A549 (cell line): ENCODE measurements at regions not wholly inside any gene's neighbourhood (a gene's known extent, or its start where the extent isn't known, plus 50 kb on each side); places are given as distances from the start of the nearest gene placed in this dataset.

ENCODE experiments used
- ATAC-seq, 2 experiments: fragments of 200-7000 bp in 1 of 2; fragments of >200 bp in 1 of 2; cut with Nextera tagmentation in 1 of 2; cut with Tn5 transposase in 1 of 2; 3 replicates each; pipeline versions ENCODE4 v1.8.0 to v1.9.1; 2018 to 2020; ENCODE audit warnings: mild to moderate bottlenecking in 1 of 2, moderate library complexity in 1 of 2
- CTCF ChIA-PET: fragments of 300-600 bp; sonication (Branson Sonifier 250); formaldehyde crosslinking; extraction: SDS; loops from one replicate; lab custom pipeline; 2021; ENCODE audit warnings: antibody characterized with exemption, inconsistent platforms; lab: Yijun Ruan, JAX
- POLR2A ChIA-PET: fragments of 350-600 bp; formaldehyde crosslinking; extraction: SDS; loops from one replicate; lab custom pipeline; 2021; ENCODE audit warnings: antibody characterized with exemption, inconsistent platforms; lab: Yijun Ruan, JAX
- DNase-seq, 2 experiments: peaks; one replicate each; pipeline versions ENCODE4 v3.0.0 to v3.0.0-alpha.2; 2011 to 2016; ENCODE audit warnings: low read depth in 1 of 2, low spot score in 1 of 2
- FAIRE-seq: peaks from 2 replicates; lab custom pipeline; 2011; peaks lifted over from hg19 to GRCh38; lab: Jason Lieb, UNC
- H3K27ac ChIP-seq, 2 experiments: fragments of >200 bp; sonication (Bioruptor Twin); formaldehyde crosslinking; 3 replicates each; pipeline ENCODE4 v1.5.1; 2016 to 2017
- H3K4me1 ChIP-seq: fragments of >200 bp; sonication (Bioruptor Twin); formaldehyde crosslinking; 3 replicates; pipeline ENCODE4 v1.6.1; 2016
- H3K4me2 ChIP-seq: fragments of >200 bp; sonication (Bioruptor Twin); formaldehyde crosslinking; 3 replicates; pipeline ENCODE4 v1.6.1; 2016
- H3K4me3 ChIP-seq: fragments of >200 bp; sonication (Bioruptor Twin); formaldehyde crosslinking; 3 replicates; pipeline ENCODE4 v1.5.1; 2016
- H3K9me3 ChIP-seq: fragments of >200 bp; sonication (Bioruptor Twin); formaldehyde crosslinking; 3 replicates; pipeline ENCODE4 v1.6.1; 2016
- CBX2 ChIP-seq: fragments of 200-600 bp; sonication (generic); IDR thresholded peaks from 2 replicates; pipeline ENCODE4 v1.6.1; 2016; ENCODE audit warnings: low read depth, mild to moderate bottlenecking, borderline replicate concordance
- CHD4 ChIP-seq: fragments of 200-600 bp; sonication (generic); IDR thresholded peaks from 2 replicates; pipeline ENCODE4 v1.6.1; 2016; ENCODE audit warnings: antibody characterized with exemption, mild to moderate bottlenecking, borderline replicate concordance
- EHMT2 ChIP-seq: fragments of 200-600 bp; sonication (generic); IDR thresholded peaks from 2 replicates; pipeline ENCODE4 v1.6.1; 2016; ENCODE audit warnings: antibody characterized with exemption, low read depth, mild to moderate bottlenecking, moderate library complexity
- EP300 ChIP-seq, 2 experiments: fragments of >200 bp; sonication (Bioruptor Twin); formaldehyde crosslinking; IDR thresholded peaks; 2 replicates in 1 of 2; 3 replicates in 1 of 2; pipeline ENCODE4 v1.6.1; 2016 to 2017
- ESRRA ChIP-seq: fragments of 150-350 bp; IDR thresholded peaks from 2 replicates; pipeline ENCODE4 v1.6.1; 2014; ENCODE audit warnings: mild to moderate bottlenecking, low read length, borderline replicate concordance
- FOSB ChIP-seq: fragments of 250-450 bp; sonication (Bioruptor Pico); IDR thresholded peaks from 2 replicates; pipeline ENCODE4 v1.5.0; 2020; ENCODE audit warnings: mild to moderate bottlenecking, moderate library complexity
- FOSL2 ChIP-seq, 2 experiments: fragments of 450-650 bp in 1 of 2; fragments of >200 bp in 1 of 2; sonication (Bioruptor Twin) in 1 of 2; formaldehyde crosslinking; IDR thresholded peaks; 2 replicates each; pipeline versions ENCODE4 v1.5.0 to v1.6.1; 2016 to 2020; ENCODE audit warnings: mild to moderate bottlenecking in 1 of 2, moderate library complexity in 1 of 2
- FOXS1 ChIP-seq: fragments of 250-450 bp; sonication (Bioruptor Pico); IDR thresholded peaks from 2 replicates; pipeline ENCODE4 v1.5.0; 2020; ENCODE audit warnings: mild to moderate bottlenecking, moderate library complexity
- GATA3 ChIP-seq: IDR thresholded peaks from 2 replicates; pipeline ENCODE4 v1.6.1; 2012; ENCODE audit warnings: borderline replicate concordance
- HEYL ChIP-seq: fragments of 250-450 bp; sonication (Bioruptor Pico); IDR thresholded peaks from 2 replicates; pipeline ENCODE4 v1.8.0; 2021; ENCODE audit warnings: mild to moderate bottlenecking, moderate library complexity
- HOXA7 ChIP-seq: fragments of 250-450 bp; sonication (Bioruptor Pico); IDR thresholded peaks from 2 replicates; pipeline ENCODE4 v1.5.0; 2020; ENCODE audit warnings: mild to moderate bottlenecking, moderate library complexity
- HOXB5 ChIP-seq: fragments of 250-450 bp; sonication (Bioruptor Pico); IDR thresholded peaks from 2 replicates; pipeline ENCODE4 v1.5.0; 2020; ENCODE audit warnings: mild to moderate bottlenecking, moderate library complexity
- JUN ChIP-seq, 2 experiments: fragments of >200 bp; sonication (Bioruptor Twin); formaldehyde crosslinking; IDR thresholded peaks; 2 replicates in 1 of 2; 3 replicates in 1 of 2; pipeline ENCODE4 v1.6.1; 2016 to 2017
- JUNB ChIP-seq: fragments of >200 bp; sonication (Bioruptor Twin); formaldehyde crosslinking; IDR thresholded peaks from 2 replicates; pipeline ENCODE4 v1.6.1; 2016
- KDM1A ChIP-seq: fragments of 200-600 bp; sonication (generic); IDR thresholded peaks from 2 replicates; pipeline ENCODE4 v1.6.1; 2016; ENCODE audit warnings: low read depth, mild to moderate bottlenecking
- KDM5A ChIP-seq: fragments of 200-600 bp; sonication (generic); IDR thresholded peaks from 2 replicates; pipeline ENCODE4 v1.6.1; 2016; ENCODE audit warnings: antibody characterized with exemption, mild to moderate bottlenecking
- MAZ ChIP-seq: fragments of 150-350 bp; IDR thresholded peaks from 2 replicates; pipeline ENCODE4 v1.6.1; 2014; ENCODE audit warnings: antibody characterized with exemption, low read depth, low read length, borderline replicate concordance
- POLR2A ChIP-seq: IDR thresholded peaks from 2 replicates; pipeline ENCODE4 v1.6.1; 2012; ENCODE audit warnings: mild to moderate bottlenecking, low read length
- POLR2AphosphoS2 ChIP-seq: conservative IDR thresholded peaks from 2 replicates; pipeline ENCODE4 v1.6.1; 2012; ENCODE audit warnings: low read length, improper control_type of control experiment, inconsistent platforms
- RAD21 ChIP-seq, 2 experiments: fragments of >200 bp in 1 of 2; sonication (Bioruptor Twin) in 1 of 2; formaldehyde crosslinking in 1 of 2; IDR thresholded peaks in 1 of 2; conservative IDR thresholded peaks in 1 of 2; 2 replicates in 1 of 2; 3 replicates in 1 of 2; pipeline ENCODE4 v1.6.1; 2012 to 2018; ENCODE audit warnings: inconsistent platforms in 1 of 2
- RARB ChIP-seq: fragments of 250-450 bp; sonication (Bioruptor Pico); IDR thresholded peaks from 2 replicates; pipeline ENCODE4 v1.8.0; 2021; ENCODE audit warnings: mild to moderate bottlenecking, moderate library complexity
- RFX5 ChIP-seq: fragments of 450-650 bp; IDR thresholded peaks from 2 replicates; pipeline ENCODE4 v1.7.1; 2014; ENCODE audit warnings: antibody characterized with exemption, mild to moderate bottlenecking, moderate library complexity
- RNF2 ChIP-seq: fragments of 200-600 bp; sonication (generic); IDR thresholded peaks from 2 replicates; pipeline ENCODE4 v1.6.1; 2016; ENCODE audit warnings: low read depth, mild to moderate bottlenecking, antibody characterized with exemption, moderate library complexity, borderline replicate concordance
- TFCP2L1 ChIP-seq: fragments of 250-450 bp; sonication (Bioruptor Pico); IDR thresholded peaks from 2 replicates; pipeline ENCODE4 v1.5.0; 2021; ENCODE audit warnings: mild to moderate bottlenecking
- TP53 ChIP-seq: fragments of 250-450 bp; sonication (Bioruptor Pico); IDR thresholded peaks from 2 replicates; pipeline ENCODE4 v1.5.0; 2021; ENCODE audit warnings: mild to moderate bottlenecking, moderate library complexity
- ZC3H11A ChIP-seq: fragments of 450-650 bp; IDR thresholded peaks from 2 replicates; pipeline ENCODE4 v1.6.1; 2014; ENCODE audit warnings: antibody characterized with exemption, mild to moderate bottlenecking
- ZNF302 ChIP-seq: fragments of 250-450 bp; sonication (Bioruptor Pico); IDR thresholded peaks from 2 replicates; pipeline ENCODE4 v1.9.0; 2021; ENCODE audit warnings: inconsistent platforms, mild to moderate bottlenecking, moderate library complexity
- WGBS: methylation state at CpG from one replicate; pipeline ENCODE4 v1.1.6; 2017; ENCODE audit errors: missing lambda C conversion rate; 5-methylcytosine and 5-hydroxymethylcytosine counted together
- TF ChIP-seq, protein P1 (sequence below): fragments of >200 bp; sonication (Bioruptor Twin); formaldehyde crosslinking; IDR thresholded peaks from 2 replicates; pipeline ENCODE4 v1.6.1; 2016
- TF ChIP-seq, protein P2 (sequence below): fragments of >200 bp; sonication (Bioruptor Twin); formaldehyde crosslinking; IDR thresholded peaks from 3 replicates; pipeline ENCODE4 v1.6.1; 2016
- TF ChIP-seq, protein P3 (sequence below): IDR thresholded peaks from 2 replicates; pipeline ENCODE4 v1.6.1; 2012
- TF ChIP-seq, protein P4 (sequence below): IDR thresholded peaks from 2 replicates; pipeline ENCODE4 v1.6.1; 2012

DNA sequence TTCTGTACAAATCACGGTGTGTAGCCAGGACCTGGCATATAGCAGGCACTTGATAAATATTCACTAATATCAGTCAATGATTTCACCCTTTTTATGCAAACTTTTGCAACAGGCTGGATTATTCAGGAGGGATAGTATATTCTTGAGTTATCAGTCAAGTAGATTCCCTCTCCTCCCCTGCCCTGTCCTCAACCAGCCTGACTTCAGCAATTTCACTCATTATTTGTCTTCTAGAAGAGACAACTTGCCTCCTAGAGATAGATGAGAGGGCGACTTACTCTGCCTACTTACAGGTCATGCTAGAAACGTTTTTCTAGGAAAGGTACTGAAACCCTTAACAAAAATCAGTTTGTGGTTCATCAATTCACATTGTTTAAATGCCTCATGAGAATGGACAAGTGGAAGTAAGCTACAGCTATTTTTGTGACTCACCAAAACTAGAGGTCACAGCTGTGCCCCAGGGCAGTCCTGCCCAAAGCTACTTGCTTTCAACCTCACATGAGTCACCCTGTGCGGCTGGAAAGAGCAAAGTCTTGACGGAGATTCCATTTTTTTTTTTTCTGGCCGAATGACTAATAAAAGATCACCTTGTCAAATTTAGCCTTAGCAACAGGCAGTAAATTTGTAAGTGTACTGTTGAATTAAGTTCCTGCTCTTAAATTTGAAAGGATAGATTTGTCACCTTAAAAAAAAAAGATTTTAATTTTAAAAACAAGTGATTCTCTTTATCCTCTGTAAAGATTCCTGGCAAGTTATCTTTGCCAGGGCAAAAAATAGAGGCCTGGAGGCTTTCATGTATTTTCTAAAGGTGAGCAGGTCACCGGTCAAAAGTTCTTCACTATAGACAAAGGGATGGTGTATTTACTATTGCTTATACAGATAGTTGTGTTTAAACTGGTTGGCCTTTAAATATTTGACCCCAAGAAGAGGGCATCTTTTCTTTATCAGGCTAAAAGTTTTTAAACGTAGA lies 109.0 kb upstream of the SLC35G4 start:
- FAIRE-seq (no peak), DNase-seq (peak; percentile 77 to 90)
- peaks cover 49% of the 10 kb centered on the region for H3K4me1 ChIP-seq

DNA sequence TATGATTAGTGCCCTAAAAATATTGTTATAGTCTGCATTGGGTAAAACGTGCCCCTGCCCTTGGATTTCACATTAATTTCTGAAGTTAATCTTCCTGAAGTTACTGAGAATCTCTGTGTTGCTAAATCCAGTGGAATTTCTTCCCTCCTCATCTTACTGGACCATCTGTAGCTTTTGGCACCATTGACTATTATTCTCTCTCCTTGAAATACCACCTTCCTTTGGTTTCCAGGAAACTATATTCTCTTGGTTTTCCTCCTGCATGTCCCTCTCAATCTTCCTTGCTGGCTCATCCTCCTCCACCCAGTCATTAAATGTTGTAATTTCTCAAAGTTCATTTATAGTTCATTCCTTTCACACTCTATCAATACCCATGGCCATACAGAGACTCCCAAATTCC lies 110.6 kb upstream of the SLC35G4 start:
- Histone ChIP-seq H3K4me1 (peaks cover 56% of the 10 kb centered on the region), H3K4me2 (no peak overlapping the region; the same call in 2 of the 3 replicates), H3K27ac (peak overlapping the region; percentile 71 to 90; a peak in 4 of 6 replicates), H3K4me3 (no peak overlapping the region), H3K9me3 (no peaks in the 10 kb centered on the region)
- 89% methylated on average over 1 of the region's 1 CpG for WGBS
- no peak for DNase-seq
- ATAC-seq, result no peak
- FAIRE-seq, result no peak
- ChIA-PET POLR2A (no interaction called here), CTCF (interaction anchor here (1.4 to 5.4 kb wide), 3 partner anchors 13 to 188 kb away, joined by 3 to 26 read pairs (median 4); no protein-coding TSS in a partner anchor)
- TF ChIP-seq FOSL2 (IDR thresholded peaks at IDR 0.05) (no peak), FOSL2 (CRISPR knock-in tag; IDR thresholded peaks at IDR 0.05) (no peak), POLR2AphosphoS2 (no peak), RNF2 (no peak), RFX5 (no peak), EHMT2 (no peak), CBX2 (no peak), ZNF302 (CRISPR knock-in tag) (no peak)
- TF ChIP-seq, protein P1, sequence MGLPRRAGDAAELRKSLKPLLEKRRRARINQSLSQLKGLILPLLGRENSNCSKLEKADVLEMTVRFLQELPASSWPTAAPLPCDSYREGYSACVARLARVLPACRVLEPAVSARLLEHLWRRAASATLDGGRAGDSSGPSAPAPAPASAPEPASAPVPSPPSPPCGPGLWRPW, result no peak

More for the DNA sequence above, 109.0 kb upstream of the SLC35G4 start:
- H3K9me3 ChIP-seq, result no peaks in the 10 kb centered on the region
- ChIA-PET CTCF (interaction anchor here (0.7 to 5.4 kb wide), 5 partner anchors 12 to 787 kb away, joined by 3 to 26 read pairs (median 3); no protein-coding TSS in a partner anchor), POLR2A (no interaction called here)
- 14% methylated on average over 8 of the region's 8 CpGs for WGBS
- TF ChIP-seq, protein P2, sequence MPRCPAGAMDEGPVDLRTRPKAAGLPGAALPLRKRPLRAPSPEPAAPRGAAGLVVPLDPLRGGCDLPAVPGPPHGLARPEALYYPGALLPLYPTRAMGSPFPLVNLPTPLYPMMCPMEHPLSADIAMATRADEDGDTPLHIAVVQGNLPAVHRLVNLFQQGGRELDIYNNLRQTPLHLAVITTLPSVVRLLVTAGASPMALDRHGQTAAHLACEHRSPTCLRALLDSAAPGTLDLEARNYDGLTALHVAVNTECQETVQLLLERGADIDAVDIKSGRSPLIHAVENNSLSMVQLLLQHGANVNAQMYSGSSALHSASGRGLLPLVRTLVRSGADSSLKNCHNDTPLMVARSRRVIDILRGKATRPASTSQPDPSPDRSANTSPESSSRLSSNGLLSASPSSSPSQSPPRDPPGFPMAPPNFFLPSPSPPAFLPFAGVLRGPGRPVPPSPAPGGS, result peak; percentile 41; the same call in 1 of the 3 replicates
- no peak for TF ChIP-seq KDM5A
- TF ChIP-seq, protein P1, result no peak
- no peak for TF ChIP-seq MAZ
- TF ChIP-seq KDM1A, result no peak
- no peak for TF ChIP-seq CHD4
- TF ChIP-seq POLR2A, result no peak
- TF ChIP-seq, protein P3, sequence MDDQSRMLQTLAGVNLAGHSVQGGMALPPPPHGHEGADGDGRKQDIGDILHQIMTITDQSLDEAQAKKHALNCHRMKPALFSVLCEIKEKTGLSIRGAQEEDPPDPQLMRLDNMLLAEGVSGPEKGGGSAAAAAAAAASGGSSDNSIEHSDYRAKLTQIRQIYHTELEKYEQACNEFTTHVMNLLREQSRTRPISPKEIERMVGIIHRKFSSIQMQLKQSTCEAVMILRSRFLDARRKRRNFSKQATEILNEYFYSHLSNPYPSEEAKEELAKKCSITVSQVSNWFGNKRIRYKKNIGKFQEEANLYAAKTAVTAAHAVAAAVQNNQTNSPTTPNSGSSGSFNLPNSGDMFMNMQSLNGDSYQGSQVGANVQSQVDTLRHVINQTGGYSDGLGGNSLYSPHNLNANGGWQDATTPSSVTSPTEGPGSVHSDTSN, result 0 out of 2 replicates have a peak, but pooled peaks have one; percentile 32
- no peak for TF ChIP-seq FOSB
- peak; percentile 74; the same call in 1 of the 2 replicates for TF ChIP-seq GATA3
- TF ChIP-seq FOXS1, result no peak
- TF ChIP-seq EP300 (IDR thresholded peaks at IDR 0.05), result peak in 1 of 2 experiments; percentile 67; a peak in 1 of 5 replicates
- TF ChIP-seq RARB (CRISPR knock-in tag), result no peak
- TF ChIP-seq ESRRA, result peak; percentile 96
- TF ChIP-seq HOXA7, result no peak
- TF ChIP-seq HOXB5 (CRISPR knock-in tag), result no peak
- TF ChIP-seq, protein P4, sequence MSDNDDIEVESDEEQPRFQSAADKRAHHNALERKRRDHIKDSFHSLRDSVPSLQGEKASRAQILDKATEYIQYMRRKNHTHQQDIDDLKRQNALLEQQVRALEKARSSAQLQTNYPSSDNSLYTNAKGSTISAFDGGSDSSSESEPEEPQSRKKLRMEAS, result peak; percentile 39; the same call in 1 of the 2 replicates
- TF ChIP-seq RAD21 (conservative IDR thresholded peaks at IDR 0.05 in 1 of 2, IDR thresholded peaks at IDR 0.05 in 1 of 2), result no peak
- TF ChIP-seq ZC3H11A, result no peak
- peak; percentile 91 for TF ChIP-seq JUNB
- TF ChIP-seq RNF2, result no peak
- TF ChIP-seq JUN (IDR thresholded peaks at IDR 0.05), result peak in 1 of 2 experiments; percentile 65; a peak in 2 of 5 replicates
- TF ChIP-seq EHMT2, result no peak
- TF ChIP-seq TP53 (CRISPR knock-in tag), result no peak
- no peak for TF ChIP-seq TFCP2L1 (CRISPR knock-in tag)
- TF ChIP-seq FOSL2 (IDR thresholded peaks at IDR 0.05), result peak; percentile 90
- peak; percentile 96 for TF ChIP-seq FOSL2 (CRISPR knock-in tag; IDR thresholded peaks at IDR 0.05)
- TF ChIP-seq HEYL, result no peak
- ATAC-seq, result peak; percentile 98 to 99
- H3K4me3 ChIP-seq, result no peak overlapping the region
- H3K27ac ChIP-seq, result peak overlapping the region; percentile 71 to 90
- peak overlapping the region; percentile 65 for H3K4me2 ChIP-seq
